OCI-LY3 (cell line): ENCODE measurements at regions not wholly inside any gene's neighbourhood (a gene's known extent, or its start where the extent isn't known, plus 50 kb on each side); places are given as distances from the start of the nearest gene placed in this dataset.

Source experiments
- H2AFZ ChIP-seq: fragments of 200-600, 300-600 bp; shearing (Covaris generic); 2 replicates; pipeline ENCODE4 v1.6.0; 2014; ENCODE audit warnings: antibody characterized with exemption, low read depth, low read length
- H3K27ac ChIP-seq: fragments of 200-600, 300-600 bp; sonication (generic); 2 replicates; pipeline ENCODE4 v1.5.1; 2014; ENCODE audit warnings: mild to moderate bottlenecking, low read length, moderate library complexity, mixed read lengths
- H3K27me3 ChIP-seq: fragments of 200-600, 300-600 bp; sonication (generic); 2 replicates; pipeline ENCODE4 v1.6.1; 2014; ENCODE audit warnings: low read depth, low read length, mixed read lengths
- H3K36me3 ChIP-seq: fragments of 200-600, 300-600 bp; sonication (generic); replicated peaks from 2 replicates; pipeline ENCODE3; 2014; ENCODE audit warnings: low read depth, low read length, mixed read lengths
- H3K4me1 ChIP-seq: fragments of 300-600, 200-600 bp; sonication (generic); 2 replicates; pipeline ENCODE4 v1.6.1; 2014; ENCODE audit warnings: low read length, mixed read lengths
- H3K4me2 ChIP-seq: fragments of 200-600, 300-600 bp; sonication (generic); 2 replicates; pipeline ENCODE4 v1.6.1; 2014; ENCODE audit warnings: low read length, mixed read lengths
- H3K4me3 ChIP-seq: fragments of 300-600, 200-600 bp; sonication (generic); 2 replicates; pipeline ENCODE4 v1.5.1; 2014; ENCODE audit warnings: antibody characterized with exemption, mild to moderate bottlenecking, low read length, moderate library complexity
- H3K79me2 ChIP-seq: fragments of 300-600, 200-600 bp; shearing (Covaris generic); 2 replicates; pipeline ENCODE4 v1.6.1; 2014; ENCODE audit warnings: mild to moderate bottlenecking, low read length, mixed read lengths
- H3K9ac ChIP-seq: fragments of 300-600, 200-600 bp; shearing (Covaris generic); 2 replicates; pipeline ENCODE4 v1.6.0; 2014; ENCODE audit warnings: mild to moderate bottlenecking, low read length, moderate library complexity
- H3K9me3 ChIP-seq: fragments of 200-600, 300-600 bp; shearing (Covaris generic); 2 replicates; pipeline ENCODE4 v1.6.1; 2014; ENCODE audit warnings: low read length, mixed read lengths; ENCODE audit not compliant: insufficient read depth
- H4K20me1 ChIP-seq: fragments of 200-600, 300-600 bp; sonication (generic); 2 replicates; pipeline ENCODE4 v1.6.1; 2016; ENCODE audit warnings: low read length, mixed read lengths; ENCODE audit not compliant: insufficient read depth
- CTCF ChIP-seq: fragments of 200-600, 300-600 bp; sonication (generic); IDR thresholded peaks from 2 replicates; pipeline ENCODE4 v1.5.1; 2014; ENCODE audit warnings: antibody characterized with exemption, low read length, low read depth
- EZH2phosphoT487 ChIP-seq: fragments of 200-600 bp; shearing (Covaris generic); IDR thresholded peaks from 2 replicates; pipeline ENCODE4 v1.6.1; 2018; ENCODE audit warnings: antibody characterized with exemption, mixed run types, low read depth

- Histone ChIP-seq H3K27me3 (no peaks in the 10 kb centered on the region), H3K79me2 (no peaks in the 10 kb centered on the region), H3K4me3 (no peak overlapping the region), H3K27ac (no peak overlapping the region), H2AFZ (no peak overlapping the region), H3K9me3 (no peaks in the 10 kb centered on the region), H3K36me3 (no peaks in the 10 kb centered on the region), H4K20me1 (no peaks in the 10 kb centered on the region), H3K9ac (no peak overlapping the region), H3K4me1 (no peaks in the 10 kb centered on the region), H3K4me2 (no peak overlapping the region)
- TF ChIP-seq EZH2phosphoT487: no peak
- TF ChIP-seq CTCF: no peak
Measured at GRCh38 chr1:83625646-83626045, 373.3 kb downstream of the TTLL7 start.

GRCh38 chr1:83620016-83620415 lies 378.9 kb downstream of the TTLL7 start:
- Histone ChIP-seq H3K4me3 (no peak overlapping the region), H3K27ac (no peak overlapping the region), H3K4me1 (no peaks in the 10 kb centered on the region), H4K20me1 (no peaks in the 10 kb centered on the region), H3K27me3 (no peaks in the 10 kb centered on the region), H2AFZ (no peak overlapping the region), H3K9ac (no peak overlapping the region), H3K79me2 (no peaks in the 10 kb centered on the region), H3K9me3 (no peaks in the 10 kb centered on the region), H3K4me2 (no peak overlapping the region), H3K36me3 (no peaks in the 10 kb centered on the region)
- no peak for TF ChIP-seq EZH2phosphoT487
- TF ChIP-seq CTCF: no peak

- no peaks in the 10 kb centered on the region for H3K27me3 ChIP-seq
- H4K20me1 ChIP-seq: no peaks in the 10 kb centered on the region
- H3K9me3 ChIP-seq: no peaks in the 10 kb centered on the region
- H3K9ac ChIP-seq: no peak overlapping the region
- no peaks in the 10 kb centered on the region for H3K36me3 ChIP-seq
- H3K4me1 ChIP-seq: no peaks in the 10 kb centered on the region
- H3K4me2 ChIP-seq: no peak overlapping the region
- H2AFZ ChIP-seq: no peak overlapping the region
- TF ChIP-seq EZH2phosphoT487 (no peak), CTCF (no peak)
- no peak overlapping the region for H3K27ac ChIP-seq
- no peak overlapping the region for H3K4me3 ChIP-seq
- H3K79me2 ChIP-seq: no peaks in the 10 kb centered on the region
Measured at GRCh38 chr1:83619170-83619896, 379.6 kb downstream of the TTLL7 start.

GRCh38 chr1:83617883-83618282 lies 381.0 kb downstream of the TTLL7 start:
- Histone ChIP-seq H3K9ac (no peak overlapping the region), H3K4me2 (no peak overlapping the region), H3K27me3 (no peaks in the 10 kb centered on the region), H2AFZ (no peak overlapping the region), H3K79me2 (no peaks in the 10 kb centered on the region), H4K20me1 (no peaks in the 10 kb centered on the region), H3K27ac (no peak overlapping the region), H3K36me3 (no peaks in the 10 kb centered on the region), H3K4me3 (no peak overlapping the region), H3K4me1 (no peaks in the 10 kb centered on the region), H3K9me3 (no peaks in the 10 kb centered on the region)
- TF ChIP-seq EZH2phosphoT487 (no peak), CTCF (no peak)
